Gastrocnemius medialis (tissue), 4 donors: ENCODE measurements at regions not wholly inside any gene's neighbourhood (a gene's known extent, or its start where the extent isn't known, plus 50 kb on each side); places are given as distances from the start of the nearest gene placed in this dataset.

Experiments
- ATAC-seq, 2 donors: fragments of 150-250 bp; one replicate each; pipeline ENCODE4 v1.9.1; 2016
- DNase-seq, 2 donors: peaks; one replicate each; pipeline ENCODE4 v3.0.0-alpha.2; 2019
- H3K27ac ChIP-seq, 4 donors: fragments of 200-600 bp; sonication (generic); 1 replicate in 1 of 4; 2 replicates in 3 of 4; pipeline ENCODE4 v1.5.1; 2016 to 2018; ENCODE audit warnings: mild to moderate bottlenecking in 2 of 4, moderate library complexity in 1 of 4
- H3K27me3 ChIP-seq, 3 donors: fragments of 200-600 bp; sonication (generic) in 2 of 3; 1 replicate in 1 of 3; 2 replicates in 2 of 3; pipeline versions ENCODE4 v1.5.1 to v1.6.0; 2016 to 2019; ENCODE audit warnings: mild to moderate bottlenecking in 1 of 3, moderate library complexity in 1 of 3
- H3K36me3 ChIP-seq, 2 donors: fragments of 200-600 bp; sonication (generic) in 1 of 2; one replicate each; pipeline ENCODE4 v1.5.1; 2017 to 2018
- H3K4me1 ChIP-seq, 2 donors: fragments of 200-600 bp; sonication (generic) in 1 of 2; one replicate each; pipeline ENCODE4 v1.5.1; 2016 to 2017; ENCODE audit warnings: mild to moderate bottlenecking in 2 of 2
- H3K4me3 ChIP-seq, 4 donors: fragments of 200-600 bp; sonication (generic) in 3 of 4; 1 replicate in 1 of 4; 2 replicates in 3 of 4; pipeline ENCODE4 v1.5.1; 2016 to 2019; ENCODE audit warnings: mild to moderate bottlenecking in 2 of 4
- H3K9me3 ChIP-seq, 3 donors: fragments of 200-600 bp; sonication (generic) in 2 of 3; 1 replicate in 1 of 3; 2 replicates in 2 of 3; pipeline ENCODE4 v1.5.1; 2016 to 2019
- POLR2A ChIP-seq, 2 donors: fragments of 450-650 bp; IDR thresholded peaks; one replicate each; pipeline ENCODE4 v1.6.1; 2017; ENCODE audit warnings: antibody characterized with exemption in 2 of 2, mild to moderate bottlenecking in 2 of 2, moderate library complexity in 2 of 2
- in situ Hi-C, 4 donors: fragments of 200-750 bp; cut with MboI; loops; one replicate each; pipeline versions ENCODE4 v1.15.0 to v1.8.0; 2017; ENCODE audit warnings: low sequenced_read_pairs in 4 of 4
- intact Hi-C: fragments of 100-400 bp; cut with DNase I; formaldehyde crosslinking; loops from one replicate; pipeline ENCODE4 v1.15.1; 2023; ENCODE audit warnings: low total_unique reads
- TF ChIP-seq, protein P1 (sequence below), 5 experiments: fragments of 450-650 bp in 3 of 5; fragments of 200-600 bp in 2 of 5; sonication (generic) in 2 of 5; IDR thresholded peaks in 4 of 5; conservative IDR thresholded peaks in 1 of 5; 1 replicate in 4 of 5; 2 replicates in 1 of 5; pipeline ENCODE4 v1.5.1; 2016 to 2019; ENCODE audit warnings: antibody characterized with exemption in 5 of 5, mild to moderate bottlenecking in 3 of 5, moderate library complexity in 3 of 5

DNA sequence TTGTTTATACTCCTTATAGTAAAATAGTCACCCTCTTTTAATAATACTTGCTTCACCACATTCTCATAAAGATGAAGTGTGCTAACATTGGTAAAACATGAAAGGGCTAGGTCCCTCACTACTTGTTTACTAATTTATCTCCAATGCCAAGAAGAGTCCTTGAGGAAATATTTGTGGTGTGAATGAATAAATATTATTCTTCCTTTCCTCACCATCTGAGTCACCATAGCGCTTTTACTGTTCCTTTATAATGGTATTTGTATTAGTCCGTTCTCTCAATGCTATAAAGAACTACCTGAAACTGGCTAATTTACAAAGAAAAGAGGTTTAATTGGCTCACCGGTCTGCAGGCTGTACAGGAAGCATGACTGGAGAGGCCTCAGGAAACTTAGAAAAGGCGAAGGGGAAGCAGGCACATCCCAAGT lies 222.8 kb upstream of the ZRANB2 start:
- in situ Hi-C loops (no loop called here), intact Hi-C loops (no loop called here)
- no peak overlapping the region for H3K27ac ChIP-seq
- no peaks in the 10 kb centered on the region for H3K4me1 ChIP-seq
- H3K27me3 ChIP-seq, result no peaks in the 10 kb centered on the region
- DNase-seq (no peak), ATAC-seq (no peak)
- no peak overlapping the region for H3K4me3 ChIP-seq
- H3K9me3 ChIP-seq, result no peaks in the 10 kb centered on the region
- TF ChIP-seq POLR2A (IDR thresholded peaks at IDR 0.05), result no peak
- TF ChIP-seq, protein P1, sequence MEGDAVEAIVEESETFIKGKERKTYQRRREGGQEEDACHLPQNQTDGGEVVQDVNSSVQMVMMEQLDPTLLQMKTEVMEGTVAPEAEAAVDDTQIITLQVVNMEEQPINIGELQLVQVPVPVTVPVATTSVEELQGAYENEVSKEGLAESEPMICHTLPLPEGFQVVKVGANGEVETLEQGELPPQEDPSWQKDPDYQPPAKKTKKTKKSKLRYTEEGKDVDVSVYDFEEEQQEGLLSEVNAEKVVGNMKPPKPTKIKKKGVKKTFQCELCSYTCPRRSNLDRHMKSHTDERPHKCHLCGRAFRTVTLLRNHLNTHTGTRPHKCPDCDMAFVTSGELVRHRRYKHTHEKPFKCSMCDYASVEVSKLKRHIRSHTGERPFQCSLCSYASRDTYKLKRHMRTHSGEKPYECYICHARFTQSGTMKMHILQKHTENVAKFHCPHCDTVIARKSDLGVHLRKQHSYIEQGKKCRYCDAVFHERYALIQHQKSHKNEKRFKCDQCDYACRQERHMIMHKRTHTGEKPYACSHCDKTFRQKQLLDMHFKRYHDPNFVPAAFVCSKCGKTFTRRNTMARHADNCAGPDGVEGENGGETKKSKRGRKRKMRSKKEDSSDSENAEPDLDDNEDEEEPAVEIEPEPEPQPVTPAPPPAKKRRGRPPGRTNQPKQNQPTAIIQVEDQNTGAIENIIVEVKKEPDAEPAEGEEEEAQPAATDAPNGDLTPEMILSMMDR (IDR thresholded peaks at IDR 0.05 in 4 of 5, conservative IDR thresholded peaks at IDR 0.05 in 1 of 5), result no peak
- H3K36me3 ChIP-seq, result no peaks in the 10 kb centered on the region

DNA sequence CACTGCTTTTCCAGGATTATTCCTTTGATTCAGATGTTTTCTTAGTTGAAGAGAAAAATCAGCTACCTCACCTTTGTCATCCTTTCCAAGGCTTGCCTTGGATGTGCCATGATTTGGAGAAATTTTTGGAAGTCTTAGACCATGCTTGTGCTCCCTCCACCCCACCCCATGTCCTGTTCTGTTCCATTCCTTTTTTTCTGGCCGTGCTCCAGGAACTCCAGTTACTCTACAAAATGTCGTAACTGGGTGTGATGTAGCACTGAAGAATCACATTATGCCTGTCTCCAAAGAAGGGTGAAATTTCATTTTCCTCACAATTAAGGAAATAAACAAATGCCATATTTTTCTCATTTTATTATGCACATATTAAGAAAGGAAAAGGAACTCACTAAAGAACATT lies 217.8 kb upstream of the ZRANB2 start:
- DNase-seq, result peak; percentile 5 to 30
- in situ Hi-C loops, result no loop called here
- no peak for TF ChIP-seq POLR2A (IDR thresholded peaks at IDR 0.05)
- TF ChIP-seq, protein P1 (IDR thresholded peaks at IDR 0.05 in 4 of 5, conservative IDR thresholded peaks at IDR 0.05 in 1 of 5), result no peak
- no peak for ATAC-seq
- Histone ChIP-seq H3K27me3 (no peaks in the 10 kb centered on the region), H3K9me3 (no peaks in the 10 kb centered on the region), H3K27ac (no peak overlapping the region), H3K4me1 (no peaks in the 10 kb centered on the region), H3K36me3 (no peaks in the 10 kb centered on the region), H3K4me3 (no peak overlapping the region)
- intact Hi-C loops, result no loop called here

DNA sequence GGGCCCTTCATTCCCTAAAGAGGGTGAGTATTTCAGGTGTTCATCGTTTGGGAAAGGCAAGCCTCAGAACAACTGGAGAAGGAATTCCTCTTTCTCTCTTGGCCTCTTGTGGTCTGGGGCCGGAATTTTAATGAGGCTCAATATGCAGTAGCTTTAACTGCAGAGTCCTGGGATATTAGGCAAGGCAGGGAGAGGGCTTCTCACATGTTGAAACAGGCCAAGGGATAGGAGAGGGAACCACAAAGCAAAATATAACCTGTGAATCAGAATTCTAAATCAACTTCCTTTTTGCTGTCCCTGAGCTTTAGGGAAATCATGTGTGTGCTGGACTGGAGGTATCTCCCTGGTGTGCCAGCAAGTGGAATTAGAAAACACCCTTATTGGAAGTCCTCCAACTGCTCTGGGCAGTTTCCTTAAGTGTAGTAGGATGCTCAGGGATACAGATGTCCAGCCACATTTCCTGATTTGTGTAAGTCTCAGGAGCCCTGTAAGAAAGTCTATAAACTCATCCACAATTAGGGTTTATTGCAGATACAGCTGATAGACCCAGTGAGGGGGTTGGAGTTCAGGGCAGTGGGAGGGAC lies 215.8 kb upstream of the ZRANB2 start:
- Histone ChIP-seq H3K27ac (no peak overlapping the region), H3K9me3 (no peaks in the 10 kb centered on the region), H3K27me3 (no peaks in the 10 kb centered on the region), H3K4me3 (no peak overlapping the region), H3K4me1 (no peaks in the 10 kb centered on the region), H3K36me3 (no peaks in the 10 kb centered on the region)
- ATAC-seq (no peak), DNase-seq (no peak)
- in situ Hi-C loops, result no loop called here
- TF ChIP-seq POLR2A (IDR thresholded peaks at IDR 0.05), result no peak
- TF ChIP-seq, protein P1 (IDR thresholded peaks at IDR 0.05 in 4 of 5, conservative IDR thresholded peaks at IDR 0.05 in 1 of 5), result no peak
- intact Hi-C loops, result no loop called here

DNA sequence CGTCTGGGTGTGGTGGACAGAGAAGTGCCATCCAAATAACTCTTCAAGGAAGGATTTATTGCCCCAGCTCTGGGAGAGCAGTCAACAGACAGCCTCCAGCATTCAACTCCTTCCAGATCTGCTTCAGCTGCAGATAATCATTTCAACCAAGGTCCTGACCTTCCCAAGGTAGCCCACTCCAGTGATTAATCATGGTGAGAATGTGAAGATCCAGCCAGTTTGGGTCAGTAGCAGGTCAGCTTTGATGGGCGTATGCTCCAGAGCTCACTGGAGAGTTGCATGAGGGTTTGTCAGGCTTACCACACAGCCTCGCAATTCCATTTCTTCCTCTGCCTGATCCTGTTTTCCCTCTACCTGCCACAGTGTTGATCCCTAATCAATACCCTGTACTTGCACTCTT lies 214.5 kb upstream of the ZRANB2 start:
- Histone ChIP-seq H3K36me3 (no peaks in the 10 kb centered on the region), H3K27ac (no peak overlapping the region), H3K27me3 (no peaks in the 10 kb centered on the region), H3K9me3 (no peaks in the 10 kb centered on the region), H3K4me1 (no peaks in the 10 kb centered on the region), H3K4me3 (no peak overlapping the region)
- intact Hi-C loops, result no loop called here
- in situ Hi-C loops, result no loop called here
- ATAC-seq, result no peak
- TF ChIP-seq, protein P1 (IDR thresholded peaks at IDR 0.05 in 4 of 5, conservative IDR thresholded peaks at IDR 0.05 in 1 of 5), result no peak
- TF ChIP-seq POLR2A (IDR thresholded peaks at IDR 0.05), result no peak
- DNase-seq, result no peak

DNA sequence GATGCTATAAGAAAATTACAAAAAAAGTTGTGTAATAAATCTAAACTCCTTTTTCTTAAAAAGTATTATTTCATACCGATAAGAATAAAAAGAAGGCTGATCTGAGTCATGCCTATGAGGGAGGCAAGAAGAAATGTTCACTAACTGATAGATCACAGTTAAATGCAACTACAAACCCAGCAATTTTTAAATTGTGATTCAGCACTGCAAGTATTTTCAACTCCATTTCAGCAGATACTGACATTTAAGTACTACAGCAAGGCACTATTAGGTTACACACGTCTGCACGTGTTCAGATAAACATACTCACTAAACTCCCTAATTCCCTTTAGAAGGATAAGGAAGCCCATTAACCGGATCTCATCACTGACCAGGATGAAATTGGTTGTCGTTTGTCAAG lies 213.3 kb upstream of the ZRANB2 start:
- no peaks in the 10 kb centered on the region for H3K9me3 ChIP-seq
- intact Hi-C loops, result no loop called here
- no peaks in the 10 kb centered on the region for H3K36me3 ChIP-seq
- no peak overlapping the region for H3K4me3 ChIP-seq
- in situ Hi-C loops, result no loop called here
- no peak overlapping the region for H3K27ac ChIP-seq
- ATAC-seq (no peak), DNase-seq (no peak)
- no peaks in the 10 kb centered on the region for H3K27me3 ChIP-seq
- TF ChIP-seq, protein P1 (IDR thresholded peaks at IDR 0.05 in 4 of 5, conservative IDR thresholded peaks at IDR 0.05 in 1 of 5), result no peak
- no peak for TF ChIP-seq POLR2A (IDR thresholded peaks at IDR 0.05)
- no peaks in the 10 kb centered on the region for H3K4me1 ChIP-seq
